OCI-LY3 (cell line): ENCODE measurements at regions not wholly inside any gene's neighbourhood (a gene's known extent, or its start where the extent isn't known, plus 50 kb on each side); places are given as distances from the start of the nearest gene placed in this dataset.

Source experiments
- H2AFZ ChIP-seq: fragments of 200-600, 300-600 bp; shearing (Covaris generic); 2 replicates; pipeline ENCODE4 v1.6.0; 2014; ENCODE audit warnings: antibody characterized with exemption, low read depth, low read length
- H3K27ac ChIP-seq: fragments of 200-600, 300-600 bp; sonication (generic); 2 replicates; pipeline ENCODE4 v1.5.1; 2014; ENCODE audit warnings: mild to moderate bottlenecking, low read length, moderate library complexity, mixed read lengths
- H3K27me3 ChIP-seq: fragments of 200-600, 300-600 bp; sonication (generic); 2 replicates; pipeline ENCODE4 v1.6.1; 2014; ENCODE audit warnings: low read depth, low read length, mixed read lengths
- H3K36me3 ChIP-seq: fragments of 200-600, 300-600 bp; sonication (generic); replicated peaks from 2 replicates; pipeline ENCODE3; 2014; ENCODE audit warnings: low read depth, low read length, mixed read lengths
- H3K4me1 ChIP-seq: fragments of 300-600, 200-600 bp; sonication (generic); 2 replicates; pipeline ENCODE4 v1.6.1; 2014; ENCODE audit warnings: low read length, mixed read lengths
- H3K4me2 ChIP-seq: fragments of 200-600, 300-600 bp; sonication (generic); 2 replicates; pipeline ENCODE4 v1.6.1; 2014; ENCODE audit warnings: low read length, mixed read lengths
- H3K4me3 ChIP-seq: fragments of 300-600, 200-600 bp; sonication (generic); 2 replicates; pipeline ENCODE4 v1.5.1; 2014; ENCODE audit warnings: antibody characterized with exemption, mild to moderate bottlenecking, low read length, moderate library complexity
- H3K79me2 ChIP-seq: fragments of 300-600, 200-600 bp; shearing (Covaris generic); 2 replicates; pipeline ENCODE4 v1.6.1; 2014; ENCODE audit warnings: mild to moderate bottlenecking, low read length, mixed read lengths
- H3K9ac ChIP-seq: fragments of 300-600, 200-600 bp; shearing (Covaris generic); 2 replicates; pipeline ENCODE4 v1.6.0; 2014; ENCODE audit warnings: mild to moderate bottlenecking, low read length, moderate library complexity
- H3K9me3 ChIP-seq: fragments of 200-600, 300-600 bp; shearing (Covaris generic); 2 replicates; pipeline ENCODE4 v1.6.1; 2014; ENCODE audit warnings: low read length, mixed read lengths; ENCODE audit not compliant: insufficient read depth
- H4K20me1 ChIP-seq: fragments of 200-600, 300-600 bp; sonication (generic); 2 replicates; pipeline ENCODE4 v1.6.1; 2016; ENCODE audit warnings: low read length, mixed read lengths; ENCODE audit not compliant: insufficient read depth
- CTCF ChIP-seq: fragments of 200-600, 300-600 bp; sonication (generic); IDR thresholded peaks from 2 replicates; pipeline ENCODE4 v1.5.1; 2014; ENCODE audit warnings: antibody characterized with exemption, low read length, low read depth
- EZH2phosphoT487 ChIP-seq: fragments of 200-600 bp; shearing (Covaris generic); IDR thresholded peaks from 2 replicates; pipeline ENCODE4 v1.6.1; 2018; ENCODE audit warnings: antibody characterized with exemption, mixed run types, low read depth

- TF ChIP-seq EZH2phosphoT487 (no peak), CTCF (no peak)
- no peaks in the 10 kb centered on the region for H4K20me1 ChIP-seq
- no peaks in the 10 kb centered on the region for H3K4me1 ChIP-seq
- no peaks in the 10 kb centered on the region for H3K36me3 ChIP-seq
- no peak overlapping the region for H3K4me3 ChIP-seq
- H3K79me2 ChIP-seq: no peaks in the 10 kb centered on the region
- H3K9ac ChIP-seq: no peak overlapping the region
- no peak overlapping the region for H2AFZ ChIP-seq
- H3K27ac ChIP-seq: no peak overlapping the region
- H3K4me2 ChIP-seq: no peak overlapping the region
- H3K27me3 ChIP-seq: no peaks in the 10 kb centered on the region
- H3K9me3 ChIP-seq: no peaks in the 10 kb centered on the region
These were observed 225.3 kb downstream of the TGFB2 start for GRCh38 chr1:218570456-218570855.

GRCh38 chr1:218571491-218571890, 226.4 kb downstream of the TGFB2 start:
- H2AFZ ChIP-seq: no peak overlapping the region
- TF ChIP-seq CTCF (no peak), EZH2phosphoT487 (no peak)
- H3K4me2 ChIP-seq: no peak overlapping the region
- no peaks in the 10 kb centered on the region for H3K79me2 ChIP-seq
- no peaks in the 10 kb centered on the region for H3K9me3 ChIP-seq
- H4K20me1 ChIP-seq: no peaks in the 10 kb centered on the region
- H3K4me3 ChIP-seq: no peak overlapping the region
- H3K4me1 ChIP-seq: no peaks in the 10 kb centered on the region
- H3K27me3 ChIP-seq: no peaks in the 10 kb centered on the region
- H3K9ac ChIP-seq: no peak overlapping the region
- H3K27ac ChIP-seq: no peak overlapping the region
- no peaks in the 10 kb centered on the region for H3K36me3 ChIP-seq

GRCh38 chr1:218572050-218572449, 226.9 kb downstream of the TGFB2 start:
- Histone ChIP-seq H3K9me3 (no peaks in the 10 kb centered on the region), H3K4me2 (no peak overlapping the region), H4K20me1 (no peaks in the 10 kb centered on the region), H3K9ac (no peak overlapping the region), H3K4me3 (no peak overlapping the region), H3K36me3 (no peaks in the 10 kb centered on the region), H3K79me2 (no peaks in the 10 kb centered on the region), H3K27ac (no peak overlapping the region), H3K4me1 (no peaks in the 10 kb centered on the region), H2AFZ (no peak overlapping the region), H3K27me3 (no peaks in the 10 kb centered on the region)
- TF ChIP-seq CTCF (no peak), EZH2phosphoT487 (no peak)

DNA sequence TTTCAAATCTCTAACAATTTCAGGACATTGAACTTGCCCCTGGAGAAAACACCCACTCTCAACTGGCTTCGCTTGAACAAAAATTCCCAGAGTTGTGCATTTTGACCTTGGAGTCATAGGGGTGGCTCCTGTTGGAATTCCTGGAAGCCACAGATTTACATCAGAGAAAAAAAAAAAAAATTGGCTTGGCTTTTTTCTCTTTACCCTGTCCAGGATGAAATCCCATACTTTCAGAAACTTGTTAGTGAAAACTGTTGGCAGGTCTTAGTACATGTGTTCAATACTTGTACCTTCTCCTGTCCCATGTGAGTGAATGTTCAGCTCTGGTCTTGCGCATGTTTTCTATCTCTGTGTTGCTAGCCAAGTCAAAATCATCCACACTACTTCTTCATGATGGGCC, 228.8 kb downstream of the TGFB2 start:
- H3K4me3 ChIP-seq: no peak overlapping the region

More for the DNA sequence above, 228.8 kb downstream of the TGFB2 start:
- Histone ChIP-seq H2AFZ (no peak overlapping the region), H3K36me3 (no peaks in the 10 kb centered on the region), H3K27me3 (no peaks in the 10 kb centered on the region), H3K27ac (no peak overlapping the region), H3K79me2 (no peaks in the 10 kb centered on the region), H3K9ac (no peak overlapping the region), H3K9me3 (no peaks in the 10 kb centered on the region), H4K20me1 (no peaks in the 10 kb centered on the region), H3K4me2 (no peak overlapping the region), H3K4me1 (no peaks in the 10 kb centered on the region)
- no peak for TF ChIP-seq CTCF
- no peak for TF ChIP-seq EZH2phosphoT487
